ENCODE measurements at regions not wholly inside any gene's neighbourhood (a gene's known extent, or its start where the extent isn't known, plus 50 kb on each side); places are given as distances from the start of the nearest gene placed in this dataset.
"Not testable (repeated sequence)": the region's sequence is repeated elsewhere in the genome, so short reads cannot be mapped to it uniquely, and the experiment has no call there.

- DNase-seq: no peak
These were observed 314.2 kb upstream of the RGS6 start for GRCh38 chr14:71618047-71618446.

DNA sequence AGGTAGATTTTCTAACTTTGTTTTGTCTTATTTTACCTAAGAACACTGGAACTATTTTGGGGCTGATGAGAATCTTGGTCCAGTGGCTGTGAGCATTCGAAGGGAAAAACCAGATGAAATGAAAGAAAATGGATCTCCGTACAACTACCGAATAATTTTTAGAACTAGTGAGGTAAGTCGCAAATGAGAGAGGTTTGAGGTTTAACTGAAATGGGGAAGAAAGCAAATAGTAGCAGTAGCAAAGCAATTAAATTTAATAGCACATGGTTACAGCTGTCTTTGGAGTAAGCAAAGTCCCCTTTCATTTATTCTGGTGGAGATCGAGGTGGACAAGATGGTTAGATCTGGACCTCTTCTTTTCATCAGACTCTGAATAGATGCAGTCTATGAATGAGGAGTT lies 313.5 kb upstream of the RGS6 start:
- no peak for DNase-seq

GRCh38 chr14:71619472-71619871 lies 312.8 kb upstream of the RGS6 start:
- DNase-seq: no peak

DNA sequence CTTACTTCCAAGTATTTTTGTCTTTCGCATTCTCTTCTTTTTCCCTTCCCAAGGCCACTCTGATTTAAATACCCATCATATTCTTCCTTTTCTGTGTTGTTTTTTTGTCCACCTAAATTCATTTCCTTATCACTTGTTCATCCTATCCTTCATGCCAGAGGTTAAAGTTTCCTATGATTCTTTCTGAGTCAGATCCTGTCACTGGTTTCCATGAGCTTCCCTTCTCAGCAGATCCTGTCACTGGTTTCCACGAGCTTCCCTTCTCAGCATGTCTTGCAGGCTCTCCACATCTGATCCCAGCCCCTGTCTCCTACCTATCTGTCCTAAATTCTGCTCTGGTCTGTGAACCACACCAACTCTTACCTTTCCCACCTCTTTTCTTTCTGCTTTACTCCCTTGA lies 311.8 kb upstream of the RGS6 start:
- no peak for DNase-seq

DNA sequence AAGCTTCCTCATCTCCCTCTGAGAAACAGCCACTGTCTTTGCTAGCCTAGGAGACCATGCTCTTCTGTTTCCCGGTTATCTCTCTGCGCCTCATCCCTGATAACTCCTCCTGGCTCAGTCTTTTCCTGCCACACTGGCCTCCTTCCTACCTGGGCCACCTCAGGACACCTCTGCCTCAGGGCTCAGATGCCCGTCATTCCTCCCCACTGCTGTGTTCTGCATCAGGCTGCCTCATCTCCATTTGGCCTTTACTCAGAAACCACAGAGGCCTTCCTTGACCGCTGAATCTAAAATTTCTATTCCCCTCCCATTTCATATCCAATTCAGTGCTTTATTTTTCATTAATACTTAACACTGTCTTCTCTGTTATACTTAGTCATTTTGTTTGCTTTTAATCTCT lies 311.0 kb upstream of the RGS6 start:
- DNase-seq: peak; percentile 89

GRCh38 chr14:71621980-71622605 lies 310.1 kb upstream of the RGS6 start:
- DNase-seq: no peak

GRCh38 chr14:71623939-71624338 lies 308.3 kb upstream of the RGS6 start:
- no peak for DNase-seq

DNA sequence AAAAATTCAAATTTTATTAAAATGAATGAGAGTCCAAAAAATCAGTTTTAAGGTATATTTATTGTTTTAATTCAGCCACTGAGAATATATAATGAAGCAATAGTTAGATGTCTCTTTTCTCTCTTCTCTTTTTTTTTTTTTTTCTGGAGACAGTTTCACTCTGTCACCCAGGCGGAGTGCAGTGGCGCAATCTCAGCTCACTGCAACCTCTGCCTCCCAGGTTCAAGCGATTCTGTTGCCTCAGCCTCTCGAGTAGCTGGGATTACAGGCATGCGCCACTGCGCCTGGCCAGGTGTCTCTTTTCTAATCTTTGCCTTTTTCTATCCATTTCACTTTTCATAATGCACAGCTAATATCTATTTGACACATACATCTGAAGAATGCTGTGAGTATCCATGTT lies 307.1 kb upstream of the RGS6 start:
- DNase-seq: no peak

GRCh38 chr14:71625891-71626701 lies 306.1 kb upstream of the RGS6 start:
- no peak for DNase-seq

DNA sequence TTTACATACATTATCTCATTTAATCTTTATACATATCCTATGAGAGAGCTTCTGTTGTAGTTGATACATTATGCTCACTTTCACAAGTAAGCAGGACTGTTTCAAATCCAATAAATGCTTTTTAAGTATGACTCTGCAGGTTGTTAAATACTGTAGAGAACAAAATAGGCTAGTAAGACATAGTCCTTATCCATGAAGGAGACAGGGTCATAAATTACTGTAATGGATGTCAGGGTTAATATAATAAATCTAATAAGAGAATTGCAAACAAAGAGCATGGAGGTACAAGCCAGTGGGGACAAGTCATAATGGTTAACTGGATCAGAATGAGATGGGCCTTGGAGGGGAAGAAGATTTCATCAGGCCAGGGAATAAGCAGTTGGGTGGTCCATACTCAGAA lies 303.8 kb upstream of the RGS6 start:
- no peak for DNase-seq

DNA sequence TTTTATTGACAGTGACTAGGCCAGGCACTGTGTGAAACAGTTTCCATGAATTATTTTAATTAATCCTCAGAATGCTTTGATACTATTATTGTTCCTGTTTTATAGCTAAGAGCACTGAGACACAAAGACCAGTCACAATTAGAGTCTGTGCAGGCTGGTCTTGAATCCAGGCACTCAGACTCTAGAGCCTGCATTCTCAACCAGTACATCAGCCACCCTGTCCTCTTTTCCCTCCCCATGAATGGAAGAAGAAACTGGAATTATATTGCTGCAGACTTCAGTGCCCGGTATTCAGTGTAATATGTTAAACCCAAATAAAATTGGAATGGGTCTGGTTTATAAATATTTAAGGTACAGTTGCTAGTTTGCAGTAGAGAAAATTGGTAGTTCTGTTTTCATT lies 303.0 kb upstream of the RGS6 start:
- DNase-seq: no peak

DNA sequence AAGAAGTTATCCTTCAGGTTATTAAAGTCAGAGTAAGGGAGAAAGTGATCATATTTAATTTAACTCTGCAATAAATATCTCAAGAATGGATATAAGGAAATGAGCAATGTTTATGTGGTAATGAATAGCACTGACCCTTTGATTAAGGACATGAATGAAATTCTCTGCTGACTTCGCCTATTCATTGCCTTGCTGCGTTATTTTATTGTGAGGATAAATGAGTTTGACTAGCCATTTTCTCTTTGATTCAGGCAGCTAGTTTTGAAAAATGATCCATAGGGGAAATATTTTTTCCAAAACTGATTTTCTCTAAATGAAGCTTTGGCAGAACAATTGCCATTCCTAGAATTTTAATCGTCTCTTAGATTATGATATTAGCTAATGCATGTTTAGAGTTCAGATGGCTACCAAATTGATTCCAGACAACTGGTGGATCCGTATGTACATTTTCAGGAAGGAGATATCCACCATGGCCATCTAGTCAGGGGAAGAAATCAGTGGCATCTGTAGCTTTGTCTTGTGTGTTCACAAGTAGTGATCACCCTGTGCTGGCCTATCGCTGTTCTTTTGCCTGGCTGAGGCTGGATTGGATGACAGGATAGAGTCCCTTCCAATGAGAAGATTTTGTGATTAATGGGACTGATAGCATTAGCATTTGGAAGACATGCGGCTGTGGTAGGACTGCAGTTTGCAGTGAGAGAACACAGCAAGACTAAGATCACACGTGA lies 302.3 kb upstream of the RGS6 start:
- DNase-seq: no peak

- not testable (repeated sequence) for DNase-seq
These were observed 301.2 kb upstream of the RGS6 start for GRCh38 chr14:71631030-71631429.

GRCh38 chr14:71632440-71632946 lies 299.7 kb upstream of the RGS6 start:
- no peak for DNase-seq

- no peak for DNase-seq
These were observed 296.2 kb upstream of the RGS6 start for GRCh38 chr14:71636076-71636475.

DNA sequence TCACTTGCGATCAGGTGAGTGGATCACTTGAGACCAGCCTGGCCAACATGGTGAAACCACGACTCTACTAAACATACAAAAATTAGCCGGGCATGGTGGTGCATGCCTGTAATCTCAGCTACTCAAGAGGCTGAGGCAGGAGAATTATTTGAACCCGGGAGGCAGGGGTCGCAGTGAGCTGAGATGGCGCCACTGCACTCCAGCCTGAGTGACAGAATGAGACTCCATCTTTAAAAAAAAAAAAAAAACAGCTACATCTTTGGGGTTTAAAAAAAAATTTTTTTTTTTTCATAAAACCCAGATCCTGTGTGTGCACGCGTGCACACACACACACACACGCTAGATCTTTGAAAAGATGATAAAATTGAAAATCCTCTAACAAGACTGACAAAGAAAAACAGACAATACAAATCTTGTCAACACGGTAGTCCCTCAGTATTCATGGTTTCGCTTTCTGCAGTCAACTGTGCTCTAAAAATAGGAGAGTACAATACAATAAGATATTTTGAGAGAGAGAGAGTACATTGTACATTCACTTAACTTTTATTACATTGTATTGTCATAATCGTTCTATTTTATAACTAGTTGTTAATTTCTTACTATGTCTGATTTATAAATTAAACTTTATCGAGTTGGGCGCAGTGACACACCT lies 295.3 kb upstream of the RGS6 start:
- DNase-seq: no peak

DNA sequence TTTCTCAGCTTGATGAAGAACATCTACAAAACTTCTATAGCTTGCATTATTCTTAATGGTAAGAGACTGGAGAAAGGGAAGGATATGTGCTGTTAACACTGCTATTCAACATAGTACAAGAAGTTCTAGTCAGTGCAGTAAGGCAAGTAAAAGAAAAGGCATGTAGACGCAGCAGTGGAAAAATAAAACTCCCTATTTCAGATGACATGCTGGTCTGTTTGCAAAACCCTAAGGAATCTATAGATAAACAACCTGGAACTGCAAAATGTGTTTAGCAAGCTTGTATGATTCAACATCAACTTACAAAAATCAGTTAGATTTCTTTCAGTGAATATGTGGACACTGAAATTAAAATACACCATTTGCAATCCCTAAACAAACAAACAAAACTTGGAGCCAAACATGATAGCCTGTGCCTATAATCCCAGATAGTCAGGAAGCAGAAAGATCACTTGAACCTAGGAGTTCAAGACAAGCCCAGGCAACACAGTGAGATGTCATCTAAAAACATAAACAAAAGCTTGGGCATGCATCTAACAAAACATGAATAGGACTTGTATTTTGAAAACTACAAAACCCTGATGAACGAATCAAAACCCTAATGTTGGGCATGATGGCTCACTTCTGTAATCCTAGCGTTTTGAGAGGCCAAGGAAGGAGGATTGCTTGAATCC lies 293.6 kb upstream of the RGS6 start:
- DNase-seq: no peak

- DNase-seq: no peak
These were observed 289.5 kb upstream of the RGS6 start for GRCh38 chr14:71642715-71643114.

- no peak for DNase-seq
These were observed 286.6 kb upstream of the RGS6 start for GRCh38 chr14:71645656-71646055.

- no peak for DNase-seq
These were observed 285.7 kb upstream of the RGS6 start for GRCh38 chr14:71646518-71646917.

DNA sequence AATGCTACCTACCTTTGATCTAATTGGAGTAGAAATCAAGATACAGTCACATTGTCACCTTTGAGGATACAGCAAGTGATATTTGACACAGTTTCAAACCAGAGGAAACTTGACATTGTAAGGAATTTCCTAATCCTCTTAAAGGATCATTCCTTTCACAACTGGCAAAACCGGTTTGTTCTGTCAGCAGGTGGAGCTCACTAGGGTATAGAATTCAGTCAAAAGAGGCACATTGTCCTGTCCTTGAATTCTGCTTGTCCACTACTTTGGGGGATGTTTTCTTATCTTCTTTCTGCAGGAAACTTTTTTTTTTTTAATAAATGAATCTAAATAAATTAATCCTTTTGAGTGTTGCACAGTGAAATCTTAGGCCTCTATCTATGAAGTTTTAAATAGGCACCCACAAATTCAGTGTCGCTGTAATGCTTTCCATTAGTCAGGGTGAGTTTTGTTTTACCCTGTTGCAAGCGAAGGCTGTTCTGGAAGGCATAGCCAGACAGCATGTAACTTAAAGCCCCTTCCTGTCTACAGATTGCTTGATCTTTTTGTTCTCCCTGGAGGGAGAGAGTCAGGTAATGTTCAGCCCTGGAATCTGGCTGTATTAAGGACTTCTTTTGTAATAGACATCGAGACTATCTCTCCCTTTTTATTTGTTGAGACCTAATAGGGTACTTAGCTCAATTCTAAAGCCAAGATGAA lies 285.0 kb upstream of the RGS6 start:
- DNase-seq: peak; percentile 64

DNA sequence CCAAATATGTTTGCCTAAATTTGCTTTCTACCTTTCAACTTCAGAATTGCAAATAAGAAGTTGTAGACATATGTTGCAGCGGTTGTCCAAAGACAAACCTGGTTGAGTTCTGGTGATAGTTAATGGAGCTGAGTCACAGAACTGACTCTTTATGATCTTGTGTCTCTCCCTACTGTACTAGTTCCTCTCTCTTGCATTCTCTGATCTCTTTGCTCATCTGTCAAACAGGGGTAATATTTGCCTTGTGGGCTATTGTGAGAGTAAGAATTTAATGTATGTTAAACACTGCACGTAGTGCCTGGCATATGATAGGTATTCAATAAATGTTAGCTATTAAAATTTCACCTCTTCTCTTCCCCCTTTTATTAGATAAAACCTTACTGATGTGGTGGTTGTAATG lies 283.5 kb upstream of the RGS6 start:
- DNase-seq: no peak
